ENCODE measurements at regions not wholly inside any gene's neighbourhood (a gene's known extent, or its start where the extent isn't known, plus 50 kb on each side); places are given as distances from the start of the nearest gene placed in this dataset.

GRCh38 chr4:151991001-151991883 lies 230.4 kb upstream of the GATB start:
- Histone ChIP-seq H3K9me3 (ENCODE audit: low read length) (no peaks in the 10 kb centered on the region), H3K36me3 (ENCODE audit: insufficient read depth, low read length) (no peaks in the 10 kb centered on the region), H3K27ac (ENCODE audit: low read depth, low read length) (peak overlapping the region; percentile 50), H3K27me3 (ENCODE audit: control insufficient read depth in 1 of 2, insufficient read depth in 2 of 2, low read length in 2 of 2) (no peaks in the 10 kb centered on the region), H3K9ac (ENCODE audit: low read length) (no peak overlapping the region), H3K4me3 (ENCODE audit: low read depth in 1 of 2, low read length in 2 of 2) (no peak overlapping the region), H3K4me1 (ENCODE audit: insufficient read depth, low read length) (peaks cover 18% of the 10 kb centered on the region)

GRCh38 chr4:151990201-151990600 lies 229.4 kb upstream of the GATB start:
- Histone ChIP-seq H3K9ac (ENCODE audit: low read length) (no peak overlapping the region), H3K27ac (ENCODE audit: low read depth, low read length) (no peak overlapping the region), H3K9me3 (ENCODE audit: low read length) (no peaks in the 10 kb centered on the region), H3K36me3 (ENCODE audit: insufficient read depth, low read length) (no peaks in the 10 kb centered on the region), H3K4me1 (ENCODE audit: insufficient read depth, low read length) (peaks cover 18% of the 10 kb centered on the region), H3K27me3 (ENCODE audit: control insufficient read depth in 1 of 2, insufficient read depth in 2 of 2, low read length in 2 of 2) (no peaks in the 10 kb centered on the region), H3K4me3 (ENCODE audit: low read depth in 1 of 2, low read length in 2 of 2) (no peak overlapping the region)

- H3K9ac ChIP-seq (ENCODE audit: low read length) = no peak overlapping the region
- no peaks in the 10 kb centered on the region for H3K9me3 ChIP-seq (ENCODE audit: low read length)
- no peak overlapping the region for H3K4me3 ChIP-seq (ENCODE audit: low read depth in 1 of 2, low read length in 2 of 2)
- no peaks in the 10 kb centered on the region for H3K36me3 ChIP-seq (ENCODE audit: insufficient read depth, low read length)
- peaks cover 23% of the 10 kb centered on the region for H3K4me1 ChIP-seq (ENCODE audit: insufficient read depth, low read length)
- no peak overlapping the region for H3K27ac ChIP-seq (ENCODE audit: low read depth, low read length)
- no peaks in the 10 kb centered on the region for H3K27me3 ChIP-seq (ENCODE audit: control insufficient read depth in 1 of 2, insufficient read depth in 2 of 2, low read length in 2 of 2)
Observed at GRCh38 chr4:151988591-151988990, 227.8 kb upstream of the GATB start.

- no peak overlapping the region for H3K9ac ChIP-seq (ENCODE audit: low read length)
- peaks cover 23% of the 10 kb centered on the region for H3K4me1 ChIP-seq (ENCODE audit: insufficient read depth, low read length)
- no peak overlapping the region for H3K27ac ChIP-seq (ENCODE audit: low read depth, low read length)
- no peaks in the 10 kb centered on the region for H3K9me3 ChIP-seq (ENCODE audit: low read length)
- no peak overlapping the region for H3K4me3 ChIP-seq (ENCODE audit: low read depth in 1 of 2, low read length in 2 of 2)
- H3K27me3 ChIP-seq (ENCODE audit: control insufficient read depth in 1 of 2, insufficient read depth in 2 of 2, low read length in 2 of 2) = no peaks in the 10 kb centered on the region
- H3K36me3 ChIP-seq (ENCODE audit: insufficient read depth, low read length) = no peaks in the 10 kb centered on the region
Observed at GRCh38 chr4:151987606-151988005, 226.8 kb upstream of the GATB start.

GRCh38 chr4:151983854-151984253 lies 223.0 kb upstream of the GATB start:
- Histone ChIP-seq H3K9me3 (ENCODE audit: low read length) (no peaks in the 10 kb centered on the region), H3K27ac (ENCODE audit: low read depth, low read length) (no peak overlapping the region), H3K27me3 (ENCODE audit: control insufficient read depth in 1 of 2, insufficient read depth in 2 of 2, low read length in 2 of 2) (no peaks in the 10 kb centered on the region), H3K36me3 (ENCODE audit: insufficient read depth, low read length) (no peaks in the 10 kb centered on the region), H3K9ac (ENCODE audit: low read length) (no peak overlapping the region), H3K4me3 (ENCODE audit: low read depth in 1 of 2, low read length in 2 of 2) (no peak overlapping the region), H3K4me1 (ENCODE audit: insufficient read depth, low read length) (peaks cover 7% of the 10 kb centered on the region)

- Histone ChIP-seq H3K27me3 (ENCODE audit: control insufficient read depth in 1 of 2, insufficient read depth in 2 of 2, low read length in 2 of 2) (no peaks in the 10 kb centered on the region), H3K9ac (ENCODE audit: low read length) (no peak overlapping the region), H3K9me3 (ENCODE audit: low read length) (no peaks in the 10 kb centered on the region), H3K4me1 (ENCODE audit: insufficient read depth, low read length) (peaks cover 5% of the 10 kb centered on the region), H3K4me3 (ENCODE audit: low read depth in 1 of 2, low read length in 2 of 2) (no peak overlapping the region), H3K36me3 (ENCODE audit: insufficient read depth, low read length) (no peaks in the 10 kb centered on the region), H3K27ac (ENCODE audit: low read depth, low read length) (no peak overlapping the region)
Observed at GRCh38 chr4:151979819-151980218, 219.0 kb upstream of the GATB start.

- no peaks in the 10 kb centered on the region for H3K9me3 ChIP-seq (ENCODE audit: low read length)
- no peaks in the 10 kb centered on the region for H3K4me1 ChIP-seq (ENCODE audit: insufficient read depth, low read length)
- H3K9ac ChIP-seq (ENCODE audit: low read length) = no peak overlapping the region
- H3K36me3 ChIP-seq (ENCODE audit: insufficient read depth, low read length) = no peaks in the 10 kb centered on the region
- H3K4me3 ChIP-seq (ENCODE audit: low read depth in 1 of 2, low read length in 2 of 2) = no peak overlapping the region
- H3K27me3 ChIP-seq (ENCODE audit: control insufficient read depth in 1 of 2, insufficient read depth in 2 of 2, low read length in 2 of 2) = no peaks in the 10 kb centered on the region
- H3K27ac ChIP-seq (ENCODE audit: low read depth, low read length) = no peak overlapping the region
Observed at GRCh38 chr4:151968643-151969042, 207.8 kb upstream of the GATB start.

- no peaks in the 10 kb centered on the region for H3K36me3 ChIP-seq (ENCODE audit: insufficient read depth, low read length)
- H3K4me3 ChIP-seq (ENCODE audit: low read depth in 1 of 2, low read length in 2 of 2) = no peak overlapping the region
- H3K4me1 ChIP-seq (ENCODE audit: insufficient read depth, low read length) = no peaks in the 10 kb centered on the region
- H3K27ac ChIP-seq (ENCODE audit: low read depth, low read length) = no peak overlapping the region
- no peaks in the 10 kb centered on the region for H3K9me3 ChIP-seq (ENCODE audit: low read length)
- H3K27me3 ChIP-seq (ENCODE audit: control insufficient read depth in 1 of 2, insufficient read depth in 2 of 2, low read length in 2 of 2) = no peaks in the 10 kb centered on the region
- no peak overlapping the region for H3K9ac ChIP-seq (ENCODE audit: low read length)
Observed at GRCh38 chr4:151967074-151967473, 206.3 kb upstream of the GATB start.

- Histone ChIP-seq H3K4me3 (ENCODE audit: low read depth in 1 of 2, low read length in 2 of 2) (no peak overlapping the region), H3K27me3 (ENCODE audit: control insufficient read depth in 1 of 2, insufficient read depth in 2 of 2, low read length in 2 of 2) (no peaks in the 10 kb centered on the region), H3K9me3 (ENCODE audit: low read length) (no peaks in the 10 kb centered on the region), H3K9ac (ENCODE audit: low read length) (no peak overlapping the region), H3K27ac (ENCODE audit: low read depth, low read length) (no peak overlapping the region), H3K4me1 (ENCODE audit: insufficient read depth, low read length) (no peaks in the 10 kb centered on the region), H3K36me3 (ENCODE audit: insufficient read depth, low read length) (no peaks in the 10 kb centered on the region)
Observed at GRCh38 chr4:151962138-151962823, 201.5 kb upstream of the GATB start.

- Histone ChIP-seq H3K27me3 (ENCODE audit: control insufficient read depth in 1 of 2, insufficient read depth in 2 of 2, low read length in 2 of 2) (no peaks in the 10 kb centered on the region), H3K27ac (ENCODE audit: low read depth, low read length) (no peak overlapping the region), H3K4me1 (ENCODE audit: insufficient read depth, low read length) (no peaks in the 10 kb centered on the region), H3K4me3 (ENCODE audit: low read depth in 1 of 2, low read length in 2 of 2) (no peak overlapping the region), H3K9me3 (ENCODE audit: low read length) (no peaks in the 10 kb centered on the region), H3K9ac (ENCODE audit: low read length) (no peak overlapping the region), H3K36me3 (ENCODE audit: insufficient read depth, low read length) (no peaks in the 10 kb centered on the region)
Observed at GRCh38 chr4:151961456-151961855, 200.6 kb upstream of the GATB start.

- Histone ChIP-seq H3K36me3 (ENCODE audit: insufficient read depth, low read length) (no peaks in the 10 kb centered on the region), H3K9me3 (ENCODE audit: low read length) (no peaks in the 10 kb centered on the region), H3K9ac (ENCODE audit: low read length) (no peak overlapping the region), H3K27me3 (ENCODE audit: control insufficient read depth in 1 of 2, insufficient read depth in 2 of 2, low read length in 2 of 2) (no peaks in the 10 kb centered on the region), H3K4me3 (ENCODE audit: low read depth in 1 of 2, low read length in 2 of 2) (no peak overlapping the region), H3K27ac (ENCODE audit: low read depth, low read length) (no peak overlapping the region), H3K4me1 (ENCODE audit: insufficient read depth, low read length) (no peaks in the 10 kb centered on the region)
Observed at GRCh38 chr4:151960449-151961230, 199.8 kb upstream of the GATB start.
